Right renal pelvis (tissue), 4 donors: ENCODE measurements at regions not wholly inside any gene's neighbourhood (a gene's known extent, or its start where the extent isn't known, plus 50 kb on each side); places are given as distances from the start of the nearest gene placed in this dataset.
A peak's percentile ranks its signal among the peaks of the same experiment; 100 is the strongest.
"Not testable (repeated sequence)": the region's sequence is repeated elsewhere in the genome, so short reads cannot be mapped to it uniquely, and the experiment has no call there.

Experiments used
- DNase-seq, 4 donors: peaks; one replicate each; pipeline ENCODE4 v3.0.0-alpha.2; 2013; ENCODE audit warnings: low read depth in 4 of 4, low spot score in 3 of 4, missing footprints in 1 of 4

- no peak for DNase-seq
Observed at GRCh38 chr1:88538222-88538899, 145.7 kb upstream of the PKN2 start.

GRCh38 chr1:88540255-88540654 is 143.8 kb upstream of the PKN2 start:
- no peak for DNase-seq

- DNase-seq: no peak
Observed at GRCh38 chr1:88541596-88541995, 142.5 kb upstream of the PKN2 start.

GRCh38 chr1:88544195-88544594 is 139.9 kb upstream of the PKN2 start:
- no peak for DNase-seq

GRCh38 chr1:88549536-88549935 is 134.5 kb upstream of the PKN2 start:
- no peak for DNase-seq

- DNase-seq: no peak
Observed at GRCh38 chr1:88552226-88552625, 131.8 kb upstream of the PKN2 start.

GRCh38 chr1:88557014-88557413 is 127.1 kb upstream of the PKN2 start:
- no peak for DNase-seq

GRCh38 chr1:88560621-88561020 is 123.5 kb upstream of the PKN2 start:
- no peak for DNase-seq

GRCh38 chr1:88562991-88563390 is 121.1 kb upstream of the PKN2 start:
- no peak for DNase-seq

GRCh38 chr1:88566615-88567387 is 117.3 kb upstream of the PKN2 start:
- DNase-seq: no peak

- DNase-seq: no peak
Observed at GRCh38 chr1:88571506-88571905, 112.6 kb upstream of the PKN2 start.

- no peak for DNase-seq
Observed at GRCh38 chr1:88579598-88579997, 104.5 kb upstream of the PKN2 start.

- no peak for DNase-seq
Observed at GRCh38 chr1:88581703-88582102, 102.4 kb upstream of the PKN2 start.

- no peak for DNase-seq
Observed at GRCh38 chr1:88593358-88593757, 90.7 kb upstream of the PKN2 start.

- DNase-seq: no peak
Observed at GRCh38 chr1:88595355-88596002, 88.6 kb upstream of the PKN2 start.

GRCh38 chr1:88597973-88598372 is 86.1 kb upstream of the PKN2 start:
- DNase-seq: not testable (repeated sequence)

GRCh38 chr1:88608139-88608943 is 75.7 kb upstream of the PKN2 start:
- DNase-seq: peak in 1 of 4 donors; percentile 4

GRCh38 chr1:88609051-88609450 is 75.0 kb upstream of the PKN2 start:
- no peak for DNase-seq

GRCh38 chr1:88610687-88611086 is 73.4 kb upstream of the PKN2 start:
- no peak for DNase-seq

- no peak for DNase-seq
Observed at GRCh38 chr1:88612292-88612691, 71.8 kb upstream of the PKN2 start.

GRCh38 chr1:88612773-88613172 is 71.3 kb upstream of the PKN2 start:
- DNase-seq: no peak
